Mucosa of rectum (tissue), 2 donors: ENCODE measurements at regions not wholly inside any gene's neighbourhood (a gene's known extent, or its start where the extent isn't known, plus 50 kb on each side); places are given as distances from the start of the nearest gene placed in this dataset.
A peak's percentile ranks its signal among the peaks of the same experiment; 100 is the strongest.

Experiments used
- H3K27ac ChIP-seq, 2 donors: one replicate each; pipeline ENCODE4 v1.7.0; 2013; ENCODE audit warnings: inconsistent platforms in 2 of 2, low read depth in 2 of 2, low read length in 2 of 2
- H3K27me3 ChIP-seq, 2 donors: one replicate each; pipeline ENCODE4 v1.7.0; 2013; ENCODE audit warnings: low read length in 2 of 2; ENCODE audit not compliant: control insufficient read depth in 2 of 2, insufficient read depth in 2 of 2
- H3K36me3 ChIP-seq, 2 donors: one replicate each; pipeline ENCODE4 v1.7.0; 2013; ENCODE audit warnings: low read length in 2 of 2; ENCODE audit not compliant: control insufficient read depth in 2 of 2, insufficient read depth in 2 of 2
- H3K4me1 ChIP-seq, 2 donors: one replicate each; pipeline ENCODE4 v1.7.0; 2013; ENCODE audit warnings: low read length in 2 of 2, mild to moderate bottlenecking in 1 of 2; ENCODE audit not compliant: control insufficient read depth in 2 of 2, insufficient read depth in 2 of 2
- H3K4me3 ChIP-seq, 2 donors: one replicate each; pipeline ENCODE4 v1.7.0; 2013; ENCODE audit warnings: low read length in 2 of 2
- H3K9ac ChIP-seq, 2 donors: one replicate each; pipeline ENCODE4 v1.7.0; 2013; ENCODE audit warnings: low read length in 2 of 2, low read depth in 1 of 2, mild to moderate bottlenecking in 1 of 2
- H3K9me3 ChIP-seq, 2 donors: one replicate each; pipeline ENCODE4 v1.7.0; 2013; ENCODE audit warnings: low read length in 2 of 2; ENCODE audit not compliant: control insufficient read depth in 2 of 2
- donor health status: healthy.
- donor health status: Normal muscosa, but diverticular disease.

DNA sequence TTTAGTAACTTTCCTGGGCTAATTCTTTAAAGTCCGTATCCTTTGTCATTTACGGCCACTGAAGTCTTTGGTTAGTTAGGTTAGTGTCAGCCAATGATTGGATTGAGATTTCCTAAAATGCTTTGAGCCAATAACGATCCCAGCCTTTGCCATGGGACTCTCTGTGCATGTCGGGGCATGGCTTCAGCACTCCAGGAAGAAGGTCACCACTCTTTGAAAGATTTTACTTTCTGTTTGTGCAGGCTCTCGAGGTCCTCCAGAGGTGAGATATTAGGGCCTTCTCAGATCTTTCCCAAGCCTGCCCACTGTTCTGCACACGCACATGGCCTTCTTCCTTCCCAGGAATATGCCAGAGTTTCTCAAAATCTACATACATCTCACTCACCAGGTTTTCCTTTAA is 153.7 kb upstream of the ARGLU1 start:
- Histone ChIP-seq H3K36me3 (no peaks in the 10 kb centered on the region), H3K4me3 (no peak overlapping the region), H3K9ac (no peak overlapping the region), H3K27me3 (no peaks in the 10 kb centered on the region), H3K4me1 (no peaks in the 10 kb centered on the region), H3K27ac (no peak overlapping the region), H3K9me3 (no peaks in the 10 kb centered on the region)

DNA sequence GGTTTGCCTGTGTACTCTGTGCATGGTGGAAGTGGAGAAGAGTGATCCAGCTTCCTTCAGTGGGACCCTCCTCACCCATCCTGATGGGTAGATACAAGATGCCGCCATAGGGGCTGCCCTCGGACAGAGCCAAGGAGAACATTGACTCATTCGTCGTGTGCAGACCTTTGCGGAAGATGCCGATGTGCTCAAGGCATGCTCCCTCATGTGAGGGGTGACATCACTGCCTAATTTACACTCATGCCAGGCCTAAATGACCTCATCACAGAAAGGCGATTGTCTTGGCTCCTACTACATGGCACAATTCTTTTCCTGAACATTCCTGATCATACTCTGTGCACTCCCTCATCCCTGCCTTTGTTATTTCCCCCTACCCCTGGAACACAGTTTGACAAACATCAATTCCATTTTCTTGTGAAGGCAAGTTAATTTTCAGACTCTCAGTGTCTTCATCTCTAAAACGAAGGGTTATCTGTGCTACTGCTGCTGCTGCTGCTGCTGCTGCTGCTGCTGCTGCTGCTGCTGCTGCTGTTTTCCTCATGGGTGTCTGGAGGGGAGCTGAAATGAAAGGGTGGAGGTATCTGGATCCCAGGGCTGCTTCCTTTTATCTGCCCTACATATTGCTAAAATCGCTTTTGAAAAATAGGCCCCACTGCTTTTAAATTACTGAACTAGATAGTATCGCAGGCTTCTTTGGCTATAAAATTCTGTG is 146.5 kb upstream of the ARGLU1 start:
- H3K27ac ChIP-seq = no peak overlapping the region
- H3K27me3 ChIP-seq = no peaks in the 10 kb centered on the region
- H3K9ac ChIP-seq = no peak overlapping the region
- H3K4me3 ChIP-seq = no peak overlapping the region
- no peaks in the 10 kb centered on the region for H3K36me3 ChIP-seq
- no peaks in the 10 kb centered on the region for H3K4me1 ChIP-seq
- H3K9me3 ChIP-seq = no peaks in the 10 kb centered on the region

DNA sequence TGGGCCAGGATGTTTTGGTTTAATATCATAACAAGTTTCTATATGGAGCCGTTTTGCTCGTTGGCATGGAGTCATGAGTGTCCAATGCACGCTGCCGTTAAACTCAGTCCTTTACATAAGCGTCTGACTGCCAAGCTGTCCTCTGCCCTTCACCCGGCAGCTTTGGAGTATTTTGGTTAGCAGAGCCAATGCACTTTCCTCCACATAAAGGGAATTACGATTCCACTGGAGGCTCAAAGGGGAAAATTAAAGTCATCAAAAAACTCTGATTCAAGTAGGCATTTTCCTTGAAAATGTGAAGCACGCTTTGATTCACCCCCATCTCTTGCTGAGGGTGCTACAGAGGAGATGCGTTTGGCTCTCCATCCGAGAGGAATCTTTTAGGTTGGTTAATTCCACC is 144.4 kb upstream of the ARGLU1 start:
- Histone ChIP-seq H3K9ac (no peak overlapping the region), H3K4me1 (no peaks in the 10 kb centered on the region), H3K4me3 (no peak overlapping the region), H3K27ac (no peak overlapping the region), H3K36me3 (no peaks in the 10 kb centered on the region), H3K27me3 (no peaks in the 10 kb centered on the region), H3K9me3 (no peaks in the 10 kb centered on the region)

DNA sequence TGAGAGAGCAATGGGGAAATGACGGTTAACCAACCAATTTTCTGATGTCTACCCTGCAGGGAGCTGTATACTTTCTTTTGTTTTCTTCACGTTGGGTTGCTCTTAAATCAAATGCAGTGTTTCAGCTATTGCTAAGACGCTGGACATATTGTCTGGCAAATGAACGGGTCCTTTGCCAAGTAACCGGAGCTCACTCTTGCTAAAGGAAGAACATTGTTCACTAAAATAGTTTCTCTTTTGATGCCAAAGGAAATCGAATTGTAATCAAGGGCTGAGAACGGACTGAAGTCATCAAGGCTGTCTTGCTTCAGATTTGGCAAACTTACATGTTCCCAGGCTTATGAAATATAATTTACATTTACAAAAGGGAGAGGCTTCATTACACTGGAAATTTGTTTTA is 142.3 kb upstream of the ARGLU1 start:
- Histone ChIP-seq H3K9me3 (no peaks in the 10 kb centered on the region), H3K4me1 (no peaks in the 10 kb centered on the region), H3K27me3 (no peaks in the 10 kb centered on the region), H3K36me3 (no peaks in the 10 kb centered on the region), H3K9ac (no peak overlapping the region), H3K27ac (no peak overlapping the region), H3K4me3 (peak overlapping the region in 1 of 2 donors; percentile 33)

DNA sequence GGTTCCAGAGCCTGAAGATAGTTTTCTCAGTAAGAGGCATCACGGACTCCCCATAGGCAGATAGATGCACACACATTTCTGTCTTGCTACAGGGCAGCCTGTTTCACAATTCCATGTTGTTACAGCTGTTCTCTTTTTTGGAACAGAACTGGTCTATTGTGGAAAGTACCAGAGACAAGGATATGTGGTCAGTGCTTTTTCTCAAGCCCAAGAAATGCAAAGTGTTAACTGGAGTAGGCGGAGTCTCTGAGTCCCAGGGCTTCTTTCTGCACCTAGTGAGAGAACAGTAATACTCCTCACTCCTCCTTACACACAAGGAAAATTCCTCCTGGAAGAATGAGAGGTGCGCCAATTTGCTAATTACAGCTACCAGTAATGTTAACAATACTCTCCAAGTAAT is 141.6 kb upstream of the ARGLU1 start:
- Histone ChIP-seq H3K9me3 (no peaks in the 10 kb centered on the region), H3K4me1 (no peaks in the 10 kb centered on the region), H3K27me3 (no peaks in the 10 kb centered on the region), H3K9ac (no peak overlapping the region), H3K4me3 (peak overlapping the region in 1 of 2 donors; percentile 22), H3K27ac (peak overlapping the region in 1 of 2 donors; percentile 28), H3K36me3 (no peaks in the 10 kb centered on the region)

DNA sequence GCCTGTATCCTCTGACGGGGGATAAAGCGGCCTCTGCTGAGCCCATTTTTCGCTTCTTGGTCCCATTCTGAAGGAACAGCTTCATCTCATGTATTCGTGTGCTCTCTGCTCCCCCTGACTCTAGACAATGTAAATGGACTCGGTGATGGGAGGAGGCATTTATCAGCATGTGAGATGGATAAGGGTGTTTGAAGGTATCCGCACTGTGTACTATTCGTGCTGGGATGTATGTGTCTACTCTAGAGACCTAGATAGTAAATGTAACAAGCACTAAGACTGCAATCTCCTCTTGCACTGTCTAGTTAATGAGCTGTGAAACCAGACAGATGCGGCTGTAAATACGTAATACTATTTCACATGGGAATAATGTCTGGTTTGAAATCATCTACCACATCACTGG is 134.6 kb upstream of the ARGLU1 start:
- Histone ChIP-seq H3K27me3 (no peaks in the 10 kb centered on the region), H3K4me3 (no peak overlapping the region), H3K36me3 (no peaks in the 10 kb centered on the region), H3K9ac (no peak overlapping the region), H3K9me3 (no peaks in the 10 kb centered on the region), H3K27ac (no peak overlapping the region), H3K4me1 (no peaks in the 10 kb centered on the region)

DNA sequence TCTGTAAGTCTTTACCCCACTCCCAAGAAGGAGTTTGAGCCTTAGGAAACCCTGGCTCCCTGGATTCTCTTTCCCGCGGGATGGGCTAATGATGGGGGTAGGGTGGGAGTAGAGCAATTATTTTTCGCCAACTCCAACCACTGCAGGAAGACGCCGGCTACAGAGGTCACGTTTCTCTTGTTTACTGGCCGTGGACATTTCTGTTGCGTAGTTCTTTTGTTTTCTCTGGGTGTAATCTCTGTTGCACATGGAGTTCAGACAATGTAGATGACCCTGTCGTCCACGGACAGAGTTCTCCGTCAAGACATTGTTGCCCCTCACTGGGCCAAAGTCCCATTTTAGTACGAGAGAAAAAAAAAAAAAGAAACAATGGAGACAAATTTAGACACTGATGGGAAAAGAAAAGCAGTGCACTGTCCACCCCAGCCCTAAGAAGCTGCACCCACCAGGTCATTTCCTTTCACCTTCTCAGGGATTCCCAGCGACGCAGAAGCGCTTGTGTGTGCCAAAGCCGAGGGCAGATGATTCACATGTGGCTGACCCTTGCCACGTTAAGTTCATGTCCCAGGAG is 133.9 kb upstream of the ARGLU1 start:
- H3K9ac ChIP-seq = no peak overlapping the region
- no peaks in the 10 kb centered on the region for H3K4me1 ChIP-seq
- no peaks in the 10 kb centered on the region for H3K9me3 ChIP-seq
- H3K27me3 ChIP-seq = no peaks in the 10 kb centered on the region
- H3K27ac ChIP-seq = no peak overlapping the region
- H3K36me3 ChIP-seq = no peaks in the 10 kb centered on the region
- H3K4me3 ChIP-seq = no peak overlapping the region

DNA sequence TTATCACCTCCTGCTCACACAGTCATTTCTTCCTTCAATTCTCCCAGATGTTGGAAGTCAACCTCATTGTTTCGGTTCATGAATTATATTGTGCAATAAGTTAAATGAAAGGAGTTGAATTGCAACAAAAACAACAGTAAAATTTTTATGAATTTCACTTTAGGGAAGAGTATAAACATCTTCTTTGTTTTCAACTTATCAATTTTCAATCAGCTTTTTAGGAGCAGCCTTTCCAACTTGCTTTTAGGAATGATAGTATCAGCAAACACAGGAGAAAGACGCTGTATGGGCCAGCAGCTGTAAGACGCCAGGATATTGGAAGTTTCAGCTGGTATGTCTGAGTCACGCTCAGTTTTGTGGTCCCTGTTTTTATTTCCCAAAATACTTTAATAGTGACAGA is 132.5 kb upstream of the ARGLU1 start:
- no peak overlapping the region for H3K4me3 ChIP-seq
- H3K36me3 ChIP-seq = no peaks in the 10 kb centered on the region
- H3K27me3 ChIP-seq = no peaks in the 10 kb centered on the region
- H3K27ac ChIP-seq = no peak overlapping the region
- H3K9me3 ChIP-seq = no peaks in the 10 kb centered on the region
- H3K9ac ChIP-seq = no peak overlapping the region
- H3K4me1 ChIP-seq = no peaks in the 10 kb centered on the region

DNA sequence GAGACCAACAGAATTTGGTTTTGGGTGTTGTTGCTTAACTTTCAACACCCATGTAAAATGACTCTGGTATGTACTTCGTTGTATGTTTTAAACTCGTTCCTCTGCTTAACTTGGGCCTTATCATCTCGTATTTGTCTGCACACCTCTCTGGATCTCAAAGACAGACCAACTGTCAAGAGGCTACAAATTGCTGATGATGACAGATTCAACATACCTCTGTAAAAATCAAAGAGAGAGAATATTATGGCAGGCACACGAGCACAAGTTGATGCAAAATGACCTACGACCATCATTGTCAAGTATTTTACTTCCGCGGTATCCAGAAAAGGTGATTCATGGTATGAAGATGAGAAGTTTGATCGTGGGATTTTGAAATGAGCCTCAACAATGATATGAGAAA is 132.1 kb upstream of the ARGLU1 start:
- Histone ChIP-seq H3K9me3 (no peaks in the 10 kb centered on the region), H3K4me3 (no peak overlapping the region), H3K36me3 (no peaks in the 10 kb centered on the region), H3K9ac (no peak overlapping the region), H3K27ac (no peak overlapping the region), H3K27me3 (no peaks in the 10 kb centered on the region), H3K4me1 (no peaks in the 10 kb centered on the region)

DNA sequence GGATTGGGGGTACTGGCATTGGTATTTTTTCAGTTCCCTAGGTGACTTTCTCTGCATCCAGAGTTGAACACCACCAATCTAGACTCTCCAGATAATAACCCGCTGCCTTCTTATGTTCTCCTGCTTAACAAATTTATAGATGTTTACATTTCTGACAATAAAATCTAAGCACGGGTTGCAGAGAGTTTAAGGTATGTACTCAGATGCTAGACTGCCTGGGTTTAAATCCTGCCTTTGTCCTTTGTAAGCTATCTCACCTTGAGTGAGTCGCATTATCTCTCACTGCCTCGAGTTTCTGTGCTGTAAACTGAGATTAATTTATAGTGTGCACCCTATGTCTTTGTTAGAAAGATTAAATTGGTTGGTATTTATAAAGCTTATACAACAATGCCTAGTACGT is 131.4 kb upstream of the ARGLU1 start:
- no peak overlapping the region for H3K9ac ChIP-seq
- no peaks in the 10 kb centered on the region for H3K9me3 ChIP-seq
- no peaks in the 10 kb centered on the region for H3K27me3 ChIP-seq
- no peak overlapping the region for H3K27ac ChIP-seq
- no peaks in the 10 kb centered on the region for H3K36me3 ChIP-seq
- no peak overlapping the region for H3K4me3 ChIP-seq
- H3K4me1 ChIP-seq = no peaks in the 10 kb centered on the region
